ENCODE measurements at regions not wholly inside any gene's neighbourhood (a gene's known extent, or its start where the extent isn't known, plus 50 kb on each side); places are given as distances from the start of the nearest gene placed in this dataset.

DNA sequence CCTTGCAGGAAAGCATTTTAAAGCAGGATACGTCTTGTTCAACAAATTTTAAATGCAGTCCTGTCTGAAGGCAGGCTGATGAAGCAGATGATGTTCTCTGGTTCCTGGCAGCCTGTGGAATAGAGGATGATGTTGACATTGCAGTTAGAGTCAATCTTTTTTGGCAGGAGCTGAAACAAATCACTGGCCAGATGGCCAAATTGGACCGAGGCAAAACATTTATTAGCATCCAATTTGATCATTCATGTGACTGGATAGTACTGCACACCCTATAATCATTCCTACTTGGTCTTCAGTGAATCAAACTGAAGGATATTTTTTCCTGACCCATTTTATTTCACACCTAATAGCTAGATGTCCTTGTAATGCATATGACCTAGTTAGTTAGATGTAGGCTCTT, 172.2 kb upstream of the SLC10A2 start:
- Mint-ChIP-seq H3K9me3 (ENCODE audit: unreplicated experiment) (no peaks in the 10 kb centered on the region), H3K4me1 (ENCODE audit: low read depth, unreplicated experiment) (peaks cover 2% of the 10 kb centered on the region), H3K4me3 (ENCODE audit: unreplicated experiment) (no peak overlapping the region), H3K36me3 (ENCODE audit: unreplicated experiment) (peaks cover 16% of the 10 kb centered on the region), H3K27me3 (ENCODE audit: unreplicated experiment) (no peaks in the 10 kb centered on the region), H3K27ac (ENCODE audit: unreplicated experiment) (no peak overlapping the region)
- DNase-seq = no peak
- TF ChIP-seq CTCF (IDR thresholded peaks at IDR 0.05; ENCODE audit: partially characterized antibody, unreplicated experiment) = no peak

DNA sequence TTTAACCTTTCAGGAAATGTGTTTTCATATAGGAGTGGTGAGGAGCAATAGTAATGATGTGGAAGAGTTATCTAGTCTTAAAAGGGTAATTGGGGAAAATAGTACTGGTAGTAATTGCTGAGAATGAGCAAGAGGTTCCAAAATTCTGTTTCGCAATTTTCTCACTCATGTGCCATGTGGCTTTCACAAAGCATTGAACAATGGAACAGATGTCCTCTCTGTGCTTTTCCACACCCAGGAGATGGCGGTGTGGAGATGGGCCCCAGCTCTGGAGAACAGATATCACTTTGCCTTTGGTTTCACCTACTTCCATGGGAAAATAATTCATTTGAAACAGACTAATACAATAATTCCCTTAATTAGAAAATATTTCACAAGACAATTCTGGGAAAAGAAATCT, 170.0 kb upstream of the SLC10A2 start:
- H3K9me3 Mint-ChIP-seq (ENCODE audit: unreplicated experiment) = no peaks in the 10 kb centered on the region
- no peak for TF ChIP-seq CTCF (IDR thresholded peaks at IDR 0.05; ENCODE audit: partially characterized antibody, unreplicated experiment)

DNA sequence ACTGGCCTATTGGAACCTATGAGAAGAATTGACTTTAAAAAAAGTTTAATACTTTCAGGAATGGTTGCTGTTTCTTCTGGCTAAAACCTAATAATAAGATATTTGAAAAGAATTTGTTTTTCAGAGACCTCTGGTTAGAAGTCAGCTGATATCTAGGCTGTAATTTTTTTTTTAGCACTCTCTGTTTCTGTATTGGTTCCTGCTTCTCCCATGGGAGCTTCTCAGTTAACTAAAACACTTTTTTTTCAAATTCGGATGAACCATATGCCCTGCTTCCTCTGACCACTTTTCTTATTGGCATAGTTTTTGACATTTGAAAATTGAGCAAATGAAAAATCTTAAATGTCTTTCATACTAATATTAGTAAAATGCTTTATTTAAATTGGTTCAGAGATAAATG, 163.5 kb upstream of the SLC10A2 start:
- no peak for TF ChIP-seq CTCF (IDR thresholded peaks at IDR 0.05; ENCODE audit: partially characterized antibody, unreplicated experiment)
- Mint-ChIP-seq H3K4me1 (ENCODE audit: low read depth, unreplicated experiment) (no peaks in the 10 kb centered on the region), H3K4me3 (ENCODE audit: unreplicated experiment) (no peak overlapping the region), H3K9me3 (ENCODE audit: unreplicated experiment) (no peaks in the 10 kb centered on the region), H3K27me3 (ENCODE audit: unreplicated experiment) (no peaks in the 10 kb centered on the region), H3K36me3 (ENCODE audit: unreplicated experiment) (peaks cover 27% of the 10 kb centered on the region), H3K27ac (ENCODE audit: unreplicated experiment) (no peak overlapping the region)
- no peak for DNase-seq

More for the DNA sequence above, 170.0 kb upstream of the SLC10A2 start:
- H3K27ac Mint-ChIP-seq (ENCODE audit: unreplicated experiment) = no peak overlapping the region
- no peaks in the 10 kb centered on the region for H3K27me3 Mint-ChIP-seq (ENCODE audit: unreplicated experiment)
- no peak for DNase-seq
- H3K36me3 Mint-ChIP-seq (ENCODE audit: unreplicated experiment) = peaks cover 27% of the 10 kb centered on the region
- H3K4me3 Mint-ChIP-seq (ENCODE audit: unreplicated experiment) = no peak overlapping the region
- peaks cover 2% of the 10 kb centered on the region for H3K4me1 Mint-ChIP-seq (ENCODE audit: low read depth, unreplicated experiment)

DNA sequence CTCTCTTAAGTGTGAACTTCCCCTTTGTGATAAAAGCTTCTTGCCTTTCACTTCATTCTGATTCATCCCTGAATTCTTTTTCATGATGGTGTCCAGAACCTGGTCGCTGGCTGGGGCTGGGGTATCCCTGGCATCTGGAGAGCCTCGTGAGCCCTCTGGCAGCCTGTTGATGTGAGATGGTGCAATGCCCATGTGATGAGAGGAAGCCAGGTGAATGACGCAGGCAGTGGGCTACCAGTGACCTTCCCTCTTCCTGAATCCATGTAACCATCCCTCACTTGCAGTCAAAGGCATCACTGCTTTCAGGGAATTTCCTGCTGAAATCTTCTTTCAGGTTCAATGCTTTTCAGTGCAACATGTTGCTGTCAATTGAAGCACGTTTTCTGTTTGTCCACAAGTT, 158.6 kb upstream of the SLC10A2 start:
- DNase-seq = no peak
- H3K36me3 Mint-ChIP-seq (ENCODE audit: unreplicated experiment) = peaks cover 1% of the 10 kb centered on the region
- no peaks in the 10 kb centered on the region for H3K9me3 Mint-ChIP-seq (ENCODE audit: unreplicated experiment)
- H3K27ac Mint-ChIP-seq (ENCODE audit: unreplicated experiment) = no peak overlapping the region
- TF ChIP-seq CTCF (IDR thresholded peaks at IDR 0.05; ENCODE audit: partially characterized antibody, unreplicated experiment) = no peak
- H3K4me1 Mint-ChIP-seq (ENCODE audit: low read depth, unreplicated experiment) = no peaks in the 10 kb centered on the region
- H3K27me3 Mint-ChIP-seq (ENCODE audit: unreplicated experiment) = no peaks in the 10 kb centered on the region
- H3K4me3 Mint-ChIP-seq (ENCODE audit: unreplicated experiment) = no peak overlapping the region

- Mint-ChIP-seq H3K27ac (ENCODE audit: unreplicated experiment) (no peak overlapping the region), H3K36me3 (ENCODE audit: unreplicated experiment) (no peaks in the 10 kb centered on the region), H3K4me3 (ENCODE audit: unreplicated experiment) (no peak overlapping the region), H3K27me3 (ENCODE audit: unreplicated experiment) (no peaks in the 10 kb centered on the region), H3K9me3 (ENCODE audit: unreplicated experiment) (no peaks in the 10 kb centered on the region), H3K4me1 (ENCODE audit: low read depth, unreplicated experiment) (no peaks in the 10 kb centered on the region)
- TF ChIP-seq CTCF (IDR thresholded peaks at IDR 0.05; ENCODE audit: partially characterized antibody, unreplicated experiment) = no peak
- no peak for DNase-seq
Measured at GRCh38 chr13:103222683-103223082, 156.5 kb upstream of the SLC10A2 start.
